ENCODE measurements at regions not wholly inside any gene's neighbourhood (a gene's known extent, or its start where the extent isn't known, plus 50 kb on each side); places are given as distances from the start of the nearest gene placed in this dataset.
"Not testable (repeated sequence)": the region's sequence is repeated elsewhere in the genome, so short reads cannot be mapped to it uniquely, and the experiment has no call there.

DNA sequence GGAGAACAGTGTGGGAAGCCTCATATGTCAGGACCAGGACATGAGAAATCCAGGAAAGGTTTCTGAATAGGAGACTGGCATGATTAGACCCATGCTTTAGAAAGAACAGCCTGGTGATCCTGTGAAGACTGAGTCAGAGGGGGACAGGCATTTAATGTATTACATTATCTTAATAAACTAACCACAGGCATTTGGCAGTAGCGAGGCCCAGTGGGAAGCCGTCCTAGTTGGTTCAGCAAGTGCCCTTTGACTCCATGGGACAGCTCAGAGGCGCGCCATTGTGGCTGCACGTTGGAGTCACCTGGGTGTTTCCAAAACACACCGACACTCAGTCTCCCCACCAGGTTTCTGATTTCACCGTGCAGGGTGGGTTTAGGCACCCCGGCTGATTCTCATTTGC is 90.5 kb upstream of the DGKG start:
- no peak overlapping the region for H3K4me3 ChIP-seq (ENCODE audit: low read depth in 1 of 2, low read length in 2 of 2)
- no peaks in the 10 kb centered on the region for H3K4me1 ChIP-seq (ENCODE audit: control insufficient read depth in 1 of 2, insufficient read depth in 2 of 2, low read length in 2 of 2)
- no peaks in the 10 kb centered on the region for H3K36me3 ChIP-seq (ENCODE audit: control insufficient read depth in 1 of 2, insufficient read depth in 2 of 2, low read length in 2 of 2)
- H3K27me3 ChIP-seq (ENCODE audit: low read depth, low read length): no peaks in the 10 kb centered on the region
- no peaks in the 10 kb centered on the region for H3K9me3 ChIP-seq (ENCODE audit: control insufficient read depth in 1 of 2, low read length in 2 of 2)
- no peak overlapping the region for H3K27ac ChIP-seq (ENCODE audit: low read length)

- Histone ChIP-seq H3K27me3 (ENCODE audit: low read depth, low read length) (no peaks in the 10 kb centered on the region), H3K9me3 (ENCODE audit: control insufficient read depth in 1 of 2, low read length in 2 of 2) (no peaks in the 10 kb centered on the region), H3K4me1 (ENCODE audit: control insufficient read depth in 1 of 2, insufficient read depth in 2 of 2, low read length in 2 of 2) (no peaks in the 10 kb centered on the region), H3K27ac (ENCODE audit: low read length) (no peak overlapping the region), H3K36me3 (ENCODE audit: control insufficient read depth in 1 of 2, insufficient read depth in 2 of 2, low read length in 2 of 2) (no peaks in the 10 kb centered on the region), H3K4me3 (ENCODE audit: low read depth in 1 of 2, low read length in 2 of 2) (no peak overlapping the region)
Observed at GRCh38 chr3:186451371-186451770, 89.3 kb upstream of the DGKG start.

GRCh38 chr3:186444974-186445373 is 82.9 kb upstream of the DGKG start:
- H3K4me3 ChIP-seq (ENCODE audit: low read depth in 1 of 2, low read length in 2 of 2): no peak overlapping the region
- H3K4me1 ChIP-seq (ENCODE audit: control insufficient read depth in 1 of 2, insufficient read depth in 2 of 2, low read length in 2 of 2): no peaks in the 10 kb centered on the region
- H3K27ac ChIP-seq (ENCODE audit: low read length): no peak overlapping the region
- no peaks in the 10 kb centered on the region for H3K27me3 ChIP-seq (ENCODE audit: low read depth, low read length)
- H3K9me3 ChIP-seq (ENCODE audit: control insufficient read depth in 1 of 2, low read length in 2 of 2): no peaks in the 10 kb centered on the region
- no peaks in the 10 kb centered on the region for H3K36me3 ChIP-seq (ENCODE audit: control insufficient read depth in 1 of 2, insufficient read depth in 2 of 2, low read length in 2 of 2)

- Histone ChIP-seq H3K36me3 (ENCODE audit: control insufficient read depth in 1 of 2, insufficient read depth in 2 of 2, low read length in 2 of 2) (no peaks in the 10 kb centered on the region), H3K27me3 (ENCODE audit: low read depth, low read length) (no peaks in the 10 kb centered on the region), H3K9me3 (ENCODE audit: control insufficient read depth in 1 of 2, low read length in 2 of 2) (no peaks in the 10 kb centered on the region), H3K4me1 (ENCODE audit: control insufficient read depth in 1 of 2, insufficient read depth in 2 of 2, low read length in 2 of 2) (no peaks in the 10 kb centered on the region), H3K27ac (ENCODE audit: low read length) (no peak overlapping the region), H3K4me3 (ENCODE audit: low read depth in 1 of 2, low read length in 2 of 2) (no peak overlapping the region)
Observed at GRCh38 chr3:186444288-186444687, 82.3 kb upstream of the DGKG start.

GRCh38 chr3:186442979-186443378 is 80.9 kb upstream of the DGKG start:
- not testable (repeated sequence) for H3K4me1 ChIP-seq (ENCODE audit: control insufficient read depth in 1 of 2, insufficient read depth in 2 of 2, low read length in 2 of 2); H3K36me3 ChIP-seq (ENCODE audit: control insufficient read depth in 1 of 2, insufficient read depth in 2 of 2, low read length in 2 of 2); H3K9me3 ChIP-seq (ENCODE audit: control insufficient read depth in 1 of 2, low read length in 2 of 2); H3K27ac ChIP-seq (ENCODE audit: low read length); H3K27me3 ChIP-seq (ENCODE audit: low read depth, low read length); H3K4me3 ChIP-seq (ENCODE audit: low read depth in 1 of 2, low read length in 2 of 2)

DNA sequence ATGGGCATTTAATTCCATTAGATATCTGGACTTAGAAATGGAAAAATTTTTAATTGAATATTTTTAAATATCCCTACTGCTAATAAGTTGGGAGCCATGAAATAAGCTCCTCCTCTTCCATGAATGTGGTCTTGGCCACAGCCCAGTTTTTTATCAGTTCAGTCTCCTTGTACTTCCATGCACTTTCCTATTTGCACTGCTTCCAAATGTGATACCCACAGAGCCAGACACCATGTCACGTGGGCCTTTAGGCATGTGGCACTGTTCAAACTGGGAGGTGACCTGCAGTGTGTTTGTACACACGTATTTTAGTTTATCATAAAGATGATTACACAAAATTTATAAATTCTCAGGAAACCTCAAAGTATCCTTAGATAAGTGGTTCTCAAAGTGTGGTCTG is 80.1 kb upstream of the DGKG start:
- H3K27me3 ChIP-seq (ENCODE audit: low read depth, low read length): no peaks in the 10 kb centered on the region
- no peaks in the 10 kb centered on the region for H3K4me1 ChIP-seq (ENCODE audit: control insufficient read depth in 1 of 2, insufficient read depth in 2 of 2, low read length in 2 of 2)
- H3K36me3 ChIP-seq (ENCODE audit: control insufficient read depth in 1 of 2, insufficient read depth in 2 of 2, low read length in 2 of 2): no peaks in the 10 kb centered on the region
- H3K9me3 ChIP-seq (ENCODE audit: control insufficient read depth in 1 of 2, low read length in 2 of 2): no peaks in the 10 kb centered on the region
- no peak overlapping the region for H3K27ac ChIP-seq (ENCODE audit: low read length)
- no peak overlapping the region for H3K4me3 ChIP-seq (ENCODE audit: low read depth in 1 of 2, low read length in 2 of 2)

GRCh38 chr3:186440891-186441290 is 78.9 kb upstream of the DGKG start:
- Histone ChIP-seq H3K36me3 (ENCODE audit: control insufficient read depth in 1 of 2, insufficient read depth in 2 of 2, low read length in 2 of 2) (no peaks in the 10 kb centered on the region), H3K4me3 (ENCODE audit: low read depth in 1 of 2, low read length in 2 of 2) (no peak overlapping the region), H3K9me3 (ENCODE audit: control insufficient read depth in 1 of 2, low read length in 2 of 2) (no peaks in the 10 kb centered on the region)

DNA sequence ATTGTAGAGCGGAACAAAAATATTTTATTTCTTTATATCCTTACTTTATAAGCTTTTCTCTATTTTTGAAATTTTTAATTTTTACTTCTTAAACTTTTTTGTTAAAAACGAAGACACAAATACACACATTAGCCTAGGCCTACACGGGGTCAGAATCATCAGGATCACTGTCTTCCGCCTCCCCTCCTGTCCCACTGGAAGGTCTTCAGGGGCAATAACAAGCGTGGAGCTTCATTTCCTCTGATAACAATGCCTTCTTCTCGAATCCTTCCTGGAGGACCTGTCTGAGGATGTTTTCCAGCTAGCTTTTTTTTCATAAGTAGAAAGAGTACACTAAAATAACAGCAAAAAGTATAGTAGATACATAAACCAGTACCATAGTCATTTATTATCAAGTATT is 77.7 kb upstream of the DGKG start:
- Histone ChIP-seq H3K4me3 (ENCODE audit: low read depth in 1 of 2, low read length in 2 of 2) (no peak overlapping the region), H3K9me3 (ENCODE audit: control insufficient read depth in 1 of 2, low read length in 2 of 2) (no peaks in the 10 kb centered on the region), H3K4me1 (ENCODE audit: control insufficient read depth in 1 of 2, insufficient read depth in 2 of 2, low read length in 2 of 2) (no peaks in the 10 kb centered on the region), H3K27me3 (ENCODE audit: low read depth, low read length) (no peaks in the 10 kb centered on the region), H3K27ac (ENCODE audit: low read length) (no peak overlapping the region), H3K36me3 (ENCODE audit: control insufficient read depth in 1 of 2, insufficient read depth in 2 of 2, low read length in 2 of 2) (no peaks in the 10 kb centered on the region)

More at GRCh38 chr3:186440891-186441290, 78.9 kb upstream of the DGKG start:
- Histone ChIP-seq H3K4me1 (ENCODE audit: control insufficient read depth in 1 of 2, insufficient read depth in 2 of 2, low read length in 2 of 2) (no peaks in the 10 kb centered on the region), H3K27ac (ENCODE audit: low read length) (no peak overlapping the region), H3K27me3 (ENCODE audit: low read depth, low read length) (no peaks in the 10 kb centered on the region)

GRCh38 chr3:186435332-186435731 is 73.3 kb upstream of the DGKG start:
- H3K9me3 ChIP-seq (ENCODE audit: control insufficient read depth in 1 of 2, low read length in 2 of 2): not testable (repeated sequence)

DNA sequence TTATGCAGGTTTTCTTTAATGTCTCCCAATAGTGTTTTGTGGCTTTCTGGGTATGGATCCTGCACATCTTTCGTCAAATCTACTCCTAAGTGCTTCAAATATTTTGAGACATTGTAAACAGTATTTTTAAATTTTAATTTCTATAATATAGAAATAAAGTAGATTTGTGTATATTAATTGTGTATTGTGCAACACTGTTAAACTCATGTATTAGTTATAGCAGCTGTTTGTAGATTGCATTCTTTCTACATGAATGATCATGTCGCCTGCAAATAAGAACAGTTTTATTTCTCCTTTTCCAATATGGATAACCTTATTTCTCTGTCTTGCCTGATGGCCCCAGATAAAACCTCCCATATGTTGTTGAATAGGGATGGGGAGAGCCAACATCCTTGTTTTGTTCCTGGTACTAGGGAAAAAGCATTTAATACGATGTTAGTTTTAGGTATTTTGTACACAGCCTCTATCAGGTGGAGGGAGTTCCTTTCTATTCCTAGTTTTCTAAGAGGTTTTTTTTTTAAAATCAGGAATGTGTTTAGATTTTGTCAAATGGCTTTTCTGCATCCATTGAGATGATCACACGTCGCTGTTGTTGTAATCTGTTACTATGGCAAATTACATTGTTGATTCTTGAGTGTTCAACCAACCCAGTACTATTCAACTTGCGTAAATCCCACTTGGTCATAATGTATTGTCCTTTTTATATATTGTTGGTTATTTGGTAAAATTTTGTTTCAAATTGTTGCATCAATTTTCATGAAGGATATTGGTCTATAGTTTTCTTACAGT is 71.1 kb upstream of the DGKG start:
- H3K36me3 ChIP-seq (ENCODE audit: control insufficient read depth in 1 of 2, insufficient read depth in 2 of 2, low read length in 2 of 2): no peaks in the 10 kb centered on the region
- no peak overlapping the region for H3K4me3 ChIP-seq (ENCODE audit: low read depth in 1 of 2, low read length in 2 of 2)
- no peaks in the 10 kb centered on the region for H3K27me3 ChIP-seq (ENCODE audit: low read depth, low read length)
- no peaks in the 10 kb centered on the region for H3K9me3 ChIP-seq (ENCODE audit: control insufficient read depth in 1 of 2, low read length in 2 of 2)
- peaks cover 0 to 2% of the 10 kb centered on the region in 2 donors for H3K4me1 ChIP-seq (ENCODE audit: control insufficient read depth in 1 of 2, insufficient read depth in 2 of 2, low read length in 2 of 2)
- no peak overlapping the region for H3K27ac ChIP-seq (ENCODE audit: low read length)

More at GRCh38 chr3:186435332-186435731, 73.3 kb upstream of the DGKG start:
- not testable (repeated sequence) for H3K4me3 ChIP-seq (ENCODE audit: low read depth in 1 of 2, low read length in 2 of 2); H3K27ac ChIP-seq (ENCODE audit: low read length); H3K4me1 ChIP-seq (ENCODE audit: control insufficient read depth in 1 of 2, insufficient read depth in 2 of 2, low read length in 2 of 2); H3K36me3 ChIP-seq (ENCODE audit: control insufficient read depth in 1 of 2, insufficient read depth in 2 of 2, low read length in 2 of 2); H3K27me3 ChIP-seq (ENCODE audit: low read depth, low read length)

DNA sequence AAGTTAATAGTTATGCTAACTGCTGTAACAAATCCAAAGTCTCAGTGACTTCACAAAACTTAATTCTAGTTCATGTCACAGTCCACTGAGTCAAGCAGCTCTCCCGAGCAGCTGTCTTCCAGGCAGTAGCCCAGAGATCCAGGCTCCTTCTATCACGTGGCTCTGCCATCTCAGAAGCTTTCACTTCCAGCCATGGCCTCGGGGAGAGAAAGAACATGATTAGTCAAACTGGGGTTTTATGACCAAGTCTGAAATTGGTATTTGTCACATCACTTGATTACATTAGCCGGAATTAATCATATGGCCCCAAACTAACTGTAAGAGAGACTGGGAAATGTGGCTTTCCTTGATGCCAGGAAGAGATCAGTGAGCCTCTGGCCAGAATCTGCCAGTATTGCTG is 70.2 kb upstream of the DGKG start:
- H3K4me3 ChIP-seq (ENCODE audit: low read depth in 1 of 2, low read length in 2 of 2): no peak overlapping the region
- H3K27me3 ChIP-seq (ENCODE audit: low read depth, low read length): no peaks in the 10 kb centered on the region
- H3K27ac ChIP-seq (ENCODE audit: low read length): no peak overlapping the region
- no peaks in the 10 kb centered on the region for H3K9me3 ChIP-seq (ENCODE audit: control insufficient read depth in 1 of 2, low read length in 2 of 2)
- no peaks in the 10 kb centered on the region for H3K36me3 ChIP-seq (ENCODE audit: control insufficient read depth in 1 of 2, insufficient read depth in 2 of 2, low read length in 2 of 2)
- peaks cover 0 to 11% of the 10 kb centered on the region in 2 donors for H3K4me1 ChIP-seq (ENCODE audit: control insufficient read depth in 1 of 2, insufficient read depth in 2 of 2, low read length in 2 of 2)
